WTC11 (cell line): ENCODE measurements at regions not wholly inside any gene's neighbourhood (a gene's known extent, or its start where the extent isn't known, plus 50 kb on each side); places are given as distances from the start of the nearest gene placed in this dataset.

ENCODE experiments used
- ATAC-seq: fragments of 200-7000 bp; cut with Tn5 transposase; 2 replicates; pipeline ENCODE4 v1.10.0; 2021; ENCODE audit warnings: mild to moderate bottlenecking, moderate library complexity
- CTCF ChIA-PET: fragments of 300-600 bp; sonication (Branson Sonifier 250); formaldehyde crosslinking; loops from one replicate; lab custom pipeline; 2021; ENCODE audit warnings: antibody characterized with exemption; lab: Charles Lee
- POLR2A ChIA-PET: fragments of 350-600 bp; sonication (Branson Sonifier 250); formaldehyde crosslinking; loops from one replicate; lab custom pipeline; 2021; ENCODE audit warnings: antibody characterized with exemption; lab: Charles Lee
- DNase-seq: peaks from one replicate; pipeline ENCODE4 v3.0.0; 2021; ENCODE audit warnings: low spot score
- H3K27ac Mint-ChIP-seq: 2 replicates; pipeline ENCODE4 v1.8.0; 2021; ENCODE audit warnings: mixed read lengths
- H3K27me3 Mint-ChIP-seq: 2 replicates; pipeline ENCODE4 v1.8.0; 2021; ENCODE audit warnings: low read depth, mild to moderate bottlenecking, moderate library complexity, mixed read lengths
- H3K36me3 Mint-ChIP-seq: 2 replicates; pipeline ENCODE4 v1.8.0; 2021; ENCODE audit warnings: mixed read lengths
- H3K4me1 Mint-ChIP-seq: 2 replicates; pipeline ENCODE4 v1.8.0; 2022; ENCODE audit warnings: mixed read lengths
- H3K4me3 Mint-ChIP-seq: 2 replicates; pipeline ENCODE4 v1.8.0; 2021; ENCODE audit warnings: mild to moderate bottlenecking, moderate library complexity, mixed read lengths
- H3K9me3 Mint-ChIP-seq: 2 replicates; pipeline ENCODE4 v1.8.0; 2021; ENCODE audit warnings: mixed read lengths
- ATF1 ChIP-seq: sonication (generic); formaldehyde crosslinking; IDR thresholded peaks from 2 replicates; pipeline ENCODE4 v1.8.1; 2023; ENCODE audit warnings: mild to moderate bottlenecking, moderate library complexity, missing genetic modification reagents
- ATF2 ChIP-seq: sonication (generic); formaldehyde crosslinking; IDR thresholded peaks from 2 replicates; pipeline ENCODE4 v1.8.1; 2022; ENCODE audit warnings: low read depth, missing genetic modification reagents, borderline replicate concordance
- CDX4 ChIP-seq: fragments of 250-450 bp; sonication (Bioruptor Pico); IDR thresholded peaks from 2 replicates; pipeline ENCODE4 v1.9.0; 2021; ENCODE audit warnings: moderate library complexity, mild to moderate bottlenecking, inconsistent platforms, borderline replicate concordance
- CREB1 ChIP-seq: sonication (generic); formaldehyde crosslinking; IDR thresholded peaks from 2 replicates; pipeline ENCODE4 v1.8.0; 2023; ENCODE audit warnings: mild to moderate bottlenecking, missing genetic modification reagents
- CTCF ChIP-seq: fragments of 200-600 bp; IDR thresholded peaks from 2 replicates; pipeline ENCODE4 v1.8.0; 2022; ENCODE audit warnings: antibody characterized with exemption
- ESRRA ChIP-seq: sonication (generic); formaldehyde crosslinking; IDR thresholded peaks from 2 replicates; pipeline ENCODE4 v1.8.1; 2022; ENCODE audit warnings: mild to moderate bottlenecking, missing genetic modification reagents, borderline replicate concordance
- FOXK1 ChIP-seq: sonication (generic); formaldehyde crosslinking; IDR thresholded peaks from 2 replicates; pipeline ENCODE4 v1.8.0; 2022; ENCODE audit warnings: mild to moderate bottlenecking, moderate library complexity, missing genetic modification reagents
- GABPB1 ChIP-seq: sonication (generic); formaldehyde crosslinking; IDR thresholded peaks from 2 replicates; pipeline ENCODE4 v1.8.1; 2023; ENCODE audit warnings: mild to moderate bottlenecking, missing genetic modification reagents
- IRF1 ChIP-seq: sonication (generic); formaldehyde crosslinking; IDR thresholded peaks from 2 replicates; pipeline ENCODE4 v1.8.0; 2023; ENCODE audit warnings: missing genetic modification reagents
- JAZF1 ChIP-seq: fragments of 250-450 bp; sonication (Bioruptor Pico); IDR thresholded peaks from 2 replicates; pipeline ENCODE4 v1.9.0; 2021; ENCODE audit warnings: moderate library complexity, mild to moderate bottlenecking, inconsistent platforms
- NFE2L1 ChIP-seq: sonication (generic); formaldehyde crosslinking; IDR thresholded peaks from 2 replicates; pipeline ENCODE4 v1.8.1; 2023; ENCODE audit warnings: missing genetic modification reagents
- NR2C2 ChIP-seq: sonication (generic); formaldehyde crosslinking; IDR thresholded peaks from 2 replicates; pipeline ENCODE4 v1.8.0; 2022; ENCODE audit warnings: mild to moderate bottlenecking, missing genetic modification reagents
- NR3C1 ChIP-seq: sonication (generic); formaldehyde crosslinking; conservative IDR thresholded peaks from 2 replicates; pipeline ENCODE4 v1.8.1; 2023; ENCODE audit warnings: low read depth, mild to moderate bottlenecking, missing genetic modification reagents
- RORB ChIP-seq: fragments of 250-450 bp; sonication (Bioruptor Pico); IDR thresholded peaks from 2 replicates; pipeline ENCODE4 v1.9.0; 2021; ENCODE audit warnings: mild to moderate bottlenecking
- SMAD3 ChIP-seq: sonication (generic); formaldehyde crosslinking; IDR thresholded peaks from 2 replicates; pipeline ENCODE4 v1.8.0; 2022; ENCODE audit warnings: missing genetic modification reagents, mild to moderate bottlenecking, borderline replicate concordance
- SOX15 ChIP-seq: fragments of 250-450 bp; sonication (Bioruptor Pico); IDR thresholded peaks from 2 replicates; pipeline ENCODE4 v1.9.0; 2021; ENCODE audit warnings: mild to moderate bottlenecking
- SP1 ChIP-seq: sonication (generic); formaldehyde crosslinking; conservative IDR thresholded peaks from 2 replicates; pipeline ENCODE4 v1.8.1; 2022; ENCODE audit warnings: missing genetic modification reagents
- ZMAT4 ChIP-seq: fragments of 250-450 bp; sonication (Bioruptor Pico); IDR thresholded peaks from 2 replicates; pipeline ENCODE4 v1.9.0; 2021; ENCODE audit warnings: mild to moderate bottlenecking
- ZNF425 ChIP-seq: fragments of 250-450 bp; sonication (Bioruptor Pico); conservative IDR thresholded peaks from 2 replicates; pipeline ENCODE4 v1.9.0; 2021; ENCODE audit warnings: mild to moderate bottlenecking
- ZNF532 ChIP-seq: fragments of 250-450 bp; sonication (Bioruptor Pico); IDR thresholded peaks from 2 replicates; pipeline ENCODE4 v1.9.0; 2021; ENCODE audit warnings: mild to moderate bottlenecking, borderline replicate concordance

- no peaks in the 10 kb centered on the region for H3K9me3 Mint-ChIP-seq
- H3K4me3 Mint-ChIP-seq: no peak overlapping the region
- H3K36me3 Mint-ChIP-seq: no peaks in the 10 kb centered on the region
- peaks cover 30% of the 10 kb centered on the region for H3K4me1 Mint-ChIP-seq
- no peak for TF ChIP-seq CDX4 (CRISPR knock-in tag)
- TF ChIP-seq IRF1: no peak
- no peak for TF ChIP-seq NFE2L1 (CRISPR knock-in tag)
- no peak for TF ChIP-seq RORB (CRISPR knock-in tag)
- TF ChIP-seq CREB1: no peak
- TF ChIP-seq ZNF532 (CRISPR knock-in tag): no peak
- TF ChIP-seq GABPB1 (CRISPR knock-in tag): no peak
- no peak for TF ChIP-seq SMAD3
- no peak for TF ChIP-seq CTCF
- TF ChIP-seq ESRRA (CRISPR knock-in tag): no peak
- no peak for TF ChIP-seq SOX15 (CRISPR knock-in tag)
- no peak for TF ChIP-seq SP1 (CRISPR knock-in tag)
- TF ChIP-seq ATF1 (CRISPR knock-in tag): no peak
- TF ChIP-seq ZNF425 (CRISPR knock-in tag): no peak
- no peak for TF ChIP-seq ATF2 (CRISPR knock-in tag)
- TF ChIP-seq NR2C2: no peak
- no peak for TF ChIP-seq NR3C1 (CRISPR knock-in tag)
- TF ChIP-seq FOXK1 (CRISPR knock-in tag): no peak
- no peak for TF ChIP-seq ZMAT4 (CRISPR knock-in tag)
- TF ChIP-seq JAZF1 (CRISPR knock-in tag): no peak
- DNase-seq (no peak), ATAC-seq (no peak)
- H3K27ac Mint-ChIP-seq: no peak overlapping the region
- no peaks in the 10 kb centered on the region for H3K27me3 Mint-ChIP-seq
- ChIA-PET POLR2A (no interaction called here), CTCF (interaction anchor here (0.6 kb wide), 1 partner anchor 620 kb away, joined by 3 read pairs; no protein-coding TSS in a partner anchor)
These were observed 758.8 kb upstream of the TENM3 start for GRCh38 chr4:181484396-181484795.
